HepG2 (cell line): ENCODE measurements at regions not wholly inside any gene's neighbourhood (a gene's known extent, or its start where the extent isn't known, plus 50 kb on each side); places are given as distances from the start of the nearest gene placed in this dataset.

Experiments
- ATAC-seq: fragments of 200-7000 bp; cut with Tn5 transposase; 3 replicates; pipeline ENCODE4 v1.9.1; 2020; ENCODE audit warnings: mild to moderate bottlenecking, moderate library complexity
- BruUV-seq: library from RNA; stranded (reverse); fragments of 400-500 nt; replicated peaks from 2 replicates; lab custom pipeline; 2021; lab: Mats Ljungman, UMichigan
- CTCF ChIA-PET: fragments of 300-600 bp; formaldehyde crosslinking; extraction: SDS; loops from one replicate; lab custom pipeline; 2021; ENCODE audit warnings: low total read pairs, inconsistent platforms, low intra/inter-chr PET ratio; lab: Yijun Ruan, JAX
- POLR2A ChIA-PET: fragments of 350-600 bp; sonication (Branson Sonifier 250); formaldehyde crosslinking; loops from one replicate; lab custom pipeline; 2020; ENCODE audit warnings: antibody characterized with exemption, inconsistent platforms; lab: Yijun Ruan, JAX
- DNase-seq: peaks from one replicate; pipeline ENCODE4 v3.0.0-alpha.2; 2015; ENCODE audit warnings: low spot score
- FAIRE-seq: peaks from 3 replicates; lab custom pipeline; 2011; peaks lifted over from hg19 to GRCh38; lab: Jason Lieb, UNC
- H2AFZ ChIP-seq: one replicate; pipeline ENCODE4 v1.6.1; 2011; ENCODE audit warnings: low read length, inconsistent platforms
- H3K27ac ChIP-seq: fragments of 300-600 bp; 3 replicates; pipeline ENCODE4 v1.8.0; 2011; ENCODE audit warnings: mixed run types, mild to moderate bottlenecking, mixed read lengths, low read length, inconsistent platforms; ENCODE audit not compliant: insufficient read depth; ENCODE audit errors: extremely low read length
- H3K27me3 ChIP-seq, 2 experiments: fragments of 200-600 bp in 1 of 2; 2 replicates in 1 of 2; 3 replicates in 1 of 2; pipeline versions ENCODE4 v1.6.0 to v1.8.0; 2011; ENCODE audit warnings: low read length in 2 of 2, mild to moderate bottlenecking in 2 of 2, moderate library complexity in 2 of 2, inconsistent platforms in 1 of 2; ENCODE audit not compliant: insufficient read depth in 2 of 2, control insufficient read depth in 1 of 2
- H3K36me3 ChIP-seq, 2 experiments: fragments of 200-600 bp in 1 of 2; replicated peaks in 1 of 2; 2 replicates in 1 of 2; 3 replicates in 1 of 2; pipeline versions ENCODE4 v1.5.1 to v1.8.0; 2011; ENCODE audit warnings: low read length in 2 of 2, inconsistent platforms in 1 of 2; ENCODE audit not compliant: insufficient read depth in 2 of 2, control insufficient read depth in 1 of 2
- H3K4me1 ChIP-seq: 2 replicates; pipeline ENCODE4 v1.5.1; 2012; ENCODE audit warnings: low read length, inconsistent platforms; ENCODE audit not compliant: insufficient read depth
- H3K4me2 ChIP-seq: 2 replicates; pipeline ENCODE4 v1.6.0; 2011; ENCODE audit warnings: low read depth, low read length, inconsistent platforms
- H3K4me3 ChIP-seq, 3 experiments: fragments of 200-600 bp in 1 of 3; sonication (generic), shearing (Covaris generic) in 1 of 3; replicated peaks in 1 of 3; 2 replicates each; pipeline ENCODE4 v1.5.1; 2011 to 2016; ENCODE audit warnings: low read length in 3 of 3, inconsistent platforms in 2 of 3, low read depth in 2 of 3, mild to moderate bottlenecking in 2 of 3, control low read depth in 1 of 3, mixed read lengths in 1 of 3; ENCODE audit not compliant: insufficient read depth in 1 of 3
- H3K79me2 ChIP-seq: one replicate; pipeline ENCODE4 v1.6.1; 2011; ENCODE audit warnings: low read length, inconsistent platforms; ENCODE audit not compliant: insufficient read depth
- H3K9ac ChIP-seq: 2 replicates; pipeline ENCODE4 v1.6.0; 2011; ENCODE audit warnings: mild to moderate bottlenecking, low read depth, low read length, inconsistent platforms; ENCODE audit not compliant: insufficient read depth
- H3K9me3 ChIP-seq: 2 replicates; pipeline ENCODE4 v1.5.1; 2012; ENCODE audit warnings: mild to moderate bottlenecking, low read length
- H4K20me1 ChIP-seq: 2 replicates; pipeline ENCODE4 v1.6.0; 2011; ENCODE audit warnings: inconsistent platforms, mild to moderate bottlenecking, low read length, moderate library complexity; ENCODE audit not compliant: insufficient read depth
- CENPT ChIP-seq: sonication (generic); formaldehyde crosslinking; IDR thresholded peaks from 2 replicates; pipeline ENCODE4 v1.8.0; 2022; ENCODE audit warnings: low read depth, mild to moderate bottlenecking, moderate library complexity, missing genetic modification reagents
- ETS1 ChIP-seq: sonication (generic); formaldehyde crosslinking; IDR thresholded peaks from 2 replicates; pipeline ENCODE4 v1.4.0; 2020; ENCODE audit warnings: missing genetic modification reagents
- FOXJ3 ChIP-seq: sonication (generic); formaldehyde crosslinking; IDR thresholded peaks from 2 replicates; pipeline ENCODE4 v1.4.0; 2020; ENCODE audit warnings: missing genetic modification reagents, mild to moderate bottlenecking, borderline replicate concordance
- HMG20B ChIP-seq: conservative IDR thresholded peaks from 2 replicates; pipeline ENCODE4 v1.6.1; 2016; ENCODE audit warnings: missing genetic modification reagents, missing compliant biosample characterization
- JARID2 ChIP-seq: sonication (generic); formaldehyde crosslinking; IDR thresholded peaks from 2 replicates; pipeline ENCODE4 v1.8.1; 2023; ENCODE audit warnings: missing genetic modification reagents, inconsistent platforms; ENCODE audit not compliant: insufficient replicate concordance
- MIXL1 ChIP-seq: IDR thresholded peaks from 2 replicates; pipeline ENCODE4 v1.6.1; 2016
- MYPOP ChIP-seq: sonication (generic); formaldehyde crosslinking; IDR thresholded peaks from 2 replicates; pipeline ENCODE4 v1.8.1; 2023; ENCODE audit warnings: mild to moderate bottlenecking, moderate library complexity, missing genetic modification reagents
- PHB2 ChIP-seq: fragments of 450-650 bp; IDR thresholded peaks from 2 replicates; pipeline ENCODE4 v1.6.1; 2018; ENCODE audit not compliant: partially characterized antibody
- PLRG1 ChIP-seq: fragments of 450-650 bp; conservative IDR thresholded peaks from 2 replicates; pipeline ENCODE4 v1.6.1; 2016
- POGZ ChIP-seq: sonication (generic); formaldehyde crosslinking; IDR thresholded peaks from 2 replicates; pipeline ENCODE4 v1.4.0; 2020; ENCODE audit warnings: mild to moderate bottlenecking, missing genetic modification reagents
- PREB ChIP-seq: sonication (generic); formaldehyde crosslinking; IDR thresholded peaks from 2 replicates; pipeline ENCODE4 v1.4.0; 2020; ENCODE audit warnings: missing genetic modification reagents
- ZNF263 ChIP-seq: sonication (generic); formaldehyde crosslinking; IDR thresholded peaks from 2 replicates; pipeline ENCODE4 v1.4.0; 2020; ENCODE audit warnings: missing genetic modification reagents
- ZNF30 ChIP-seq: sonication (generic); formaldehyde crosslinking; IDR thresholded peaks from 2 replicates; pipeline ENCODE4 v1.5.0; 2020; ENCODE audit warnings: mild to moderate bottlenecking, missing genetic modification reagents
- ZNF335 ChIP-seq: sonication (generic); formaldehyde crosslinking; IDR thresholded peaks from 2 replicates; pipeline ENCODE4 v1.4.0; 2020; ENCODE audit warnings: missing genetic modification reagents
- ZNF362 ChIP-seq: sonication (generic); formaldehyde crosslinking; IDR thresholded peaks from 2 replicates; pipeline ENCODE4 v1.4.0; 2020; ENCODE audit warnings: missing genetic modification reagents, mild to moderate bottlenecking, borderline replicate concordance
- ZNF382 ChIP-seq: sonication (generic); formaldehyde crosslinking; IDR thresholded peaks from 2 replicates; pipeline ENCODE4 v1.5.0; 2020; ENCODE audit warnings: missing genetic modification reagents, mild to moderate bottlenecking, borderline replicate concordance
- ZNF577 ChIP-seq: sonication (generic); formaldehyde crosslinking; IDR thresholded peaks from 2 replicates; pipeline ENCODE4 v1.4.0; 2020; ENCODE audit warnings: mild to moderate bottlenecking, low read depth, missing genetic modification reagents, borderline replicate concordance
- ZNF775 ChIP-seq: sonication (generic); formaldehyde crosslinking; IDR thresholded peaks from 2 replicates; pipeline ENCODE4 v1.4.0; 2020; ENCODE audit warnings: missing genetic modification reagents, mild to moderate bottlenecking, moderate library complexity, borderline replicate concordance
- WGBS: methylation state at CpG from one replicate; pipeline ENCODE4 v1.1.6; 2017; ENCODE audit warnings: low lambda C conversion rate; 5-methylcytosine and 5-hydroxymethylcytosine counted together
- in situ Hi-C: cut with HindIII; loops from 2 replicates; pipeline ENCODE4 v1.10.0; 2017; ENCODE audit warnings: low pct_unique_long_range_greater_than_20kb; ENCODE audit not compliant: extremely low pct_ligation_motif_present
- intact Hi-C: fragments of 100-400 bp; cut with micrococcal nuclease; formaldehyde crosslinking; loops from one replicate; pipeline ENCODE4 v1.10.0; 2022; ENCODE audit not compliant: unreplicated experiment

GRCh38 chr7:77479536-77480088 is 57.5 kb upstream of the PTPN12 start (continued):
- peak; percentile 19; the same call in 1 of the 2 replicates for TF ChIP-seq MYPOP (CRISPR knock-in tag)
- TF ChIP-seq HMG20B = 0 out of 2 replicates have a peak, but pooled peaks have one; percentile 40
- TF ChIP-seq, all 625 proteins: peak for 55

GRCh38 chr7:77476871-77477270 is 60.2 kb upstream of the PTPN12 start:
- TF ChIP-seq PREB (CRISPR knock-in tag) = no peak
- no peak for TF ChIP-seq ZNF577 (CRISPR knock-in tag)
- TF ChIP-seq ZNF263 (CRISPR knock-in tag) = no peak
- no peak for TF ChIP-seq JARID2 (CRISPR knock-in tag)
- TF ChIP-seq ZNF30 = no peak
- TF ChIP-seq MIXL1 = no peak
- no peak for TF ChIP-seq PLRG1
- no peak for TF ChIP-seq FOXJ3 (CRISPR knock-in tag)
- no peak for TF ChIP-seq ZNF335 (CRISPR knock-in tag)
- no peak for TF ChIP-seq CENPT (CRISPR knock-in tag)
- TF ChIP-seq ZNF382 (CRISPR knock-in tag) = no peak
- no peak for TF ChIP-seq ETS1 (CRISPR knock-in tag)
- TF ChIP-seq ZNF775 (CRISPR knock-in tag) = no peak
- no peak for TF ChIP-seq ZNF362 (CRISPR knock-in tag)
- no peak for TF ChIP-seq POGZ (CRISPR knock-in tag)
- TF ChIP-seq PHB2 = no peak
- Histone ChIP-seq H2AFZ (no peak overlapping the region), H3K27ac (no peak overlapping the region), H3K36me3 (no peaks in the 10 kb centered on the region), H3K4me3 (no peak overlapping the region), H3K4me2 (no peak overlapping the region), H3K9me3 (no peaks in the 10 kb centered on the region), H3K27me3 (no peaks in the 10 kb centered on the region), H3K9ac (no peak overlapping the region), H3K79me2 (no peaks in the 10 kb centered on the region), H3K4me1 (peaks cover 72% of the 10 kb centered on the region), H4K20me1 (no peaks in the 10 kb centered on the region)
- intact Hi-C loops = loop anchor here (5.0 kb wide), 1 partner anchor 60 kb away; the partner anchor contains the start of gene PTPN12
- ATAC-seq = no peak
- no TSS peak for BruUV-seq
- POLR2A ChIA-PET = no interaction called here
- CTCF ChIA-PET = no interaction called here
- in situ Hi-C loops = no loop called here
- no peak for FAIRE-seq
- DNase-seq = no peak
- 86% methylated on average over 3 of the region's 3 CpGs for WGBS
